Tibial nerve (tissue), 3 donors: ENCODE measurements at regions not wholly inside any gene's neighbourhood (a gene's known extent, or its start where the extent isn't known, plus 50 kb on each side); places are given as distances from the start of the nearest gene placed in this dataset.

ENCODE experiments used
- CTCF ChIP-seq, 5 experiments: fragments of 200-600 bp in 3 of 5; fragments of 450-650 bp in 2 of 5; sonication (generic) in 3 of 5; IDR thresholded peaks; one replicate each; pipeline ENCODE4 v1.5.1; 2016 to 2019; ENCODE audit warnings: antibody characterized with exemption in 5 of 5, mild to moderate bottlenecking in 3 of 5, moderate library complexity in 2 of 5
- POLR2A ChIP-seq, 2 donors: fragments of 450-650 bp; IDR thresholded peaks; one replicate each; pipeline ENCODE4 v1.6.1; 2017; ENCODE audit warnings: antibody characterized with exemption in 2 of 2, mild to moderate bottlenecking in 2 of 2, moderate library complexity in 2 of 2

- no peak for TF ChIP-seq CTCF (IDR thresholded peaks at IDR 0.05)
- TF ChIP-seq POLR2A (IDR thresholded peaks at IDR 0.05), result no peak
Measured at GRCh38 chr6:81816380-81816779, 63.9 kb upstream of the TENT5A start.
